Ovary (tissue), 7 donors: ENCODE measurements at regions not wholly inside any gene's neighbourhood (a gene's known extent, or its start where the extent isn't known, plus 50 kb on each side); places are given as distances from the start of the nearest gene placed in this dataset.

Experiments used
- DNase-seq, 5 donors: peaks; one replicate each; pipeline ENCODE4 v3.0.0-alpha.2; 2019 to 2020
- H3K27ac ChIP-seq, 2 donors: fragments of 200-600 bp; one replicate each; pipeline versions ENCODE4 v1.5.1 to v1.8.0; 2019 to 2022
- H3K27me3 ChIP-seq: fragments of 200-600 bp; one replicate; pipeline ENCODE4 v1.8.0; 2022
- H3K36me3 ChIP-seq: fragments of 200-600 bp; sonication (generic); one replicate; pipeline ENCODE4 v1.5.1; 2019
- H3K4me1 ChIP-seq: one replicate; pipeline ENCODE4 v1.8.1; 2013; ENCODE audit warnings: mild to moderate bottlenecking, moderate library complexity; ENCODE audit not compliant: insufficient read depth
- H3K4me3 ChIP-seq: fragments of 200-600 bp; sonication (generic); one replicate; pipeline ENCODE4 v1.5.1; 2017
- H3K9me3 ChIP-seq, 2 donors: fragments of 200-600 bp in 1 of 2; sonication (generic) in 1 of 2; one replicate each; pipeline versions ENCODE4 v1.5.1 to v1.8.1; 2013 to 2019; ENCODE audit warnings: mild to moderate bottlenecking in 1 of 2, moderate library complexity in 1 of 2
- EP300 ChIP-seq: sonication (generic); formaldehyde crosslinking; IDR thresholded peaks from one replicate; pipeline ENCODE4 v1.6.1; 2017; ENCODE audit warnings: antibody characterized with exemption
- POLR2A ChIP-seq: fragments of 450-650 bp; IDR thresholded peaks from one replicate; pipeline ENCODE4 v1.6.1; 2017; ENCODE audit warnings: antibody characterized with exemption, mild to moderate bottlenecking, moderate library complexity
- WGBS, 3 donors: extraction: QIAGEN DNeasy Blood & Tissue Kit in 1 of 3; methylation state at CpG; one replicate each; pipeline versions ENCODE4 v1.1.5 to v1.1.7; 2013 to 2017; 5-methylcytosine and 5-hydroxymethylcytosine counted together
- intact Hi-C, 4 donors: fragments of 100-400 bp; cut with DNase I; formaldehyde crosslinking; loops; one replicate each; pipeline versions ENCODE4 v1.11.0 to v1.15.1; 2022 to 2023
- TF ChIP-seq, protein P1 (sequence below), 3 donors: fragments of 450-650 bp in 2 of 3; fragments of 200-600 bp in 1 of 3; IDR thresholded peaks; one replicate each; pipeline versions ENCODE4 v1.5.1 to v1.8.0; 2016 to 2022; ENCODE audit warnings: antibody characterized with exemption in 3 of 3, mild to moderate bottlenecking in 1 of 3
- donor health status: DM: no; HTN: no; CAD: no; lungs with moderate emphysema.
- donor health status: DM: no; HTN: no; CAD: no.
- donor health status: Bipolar disorder and iron deficiency.
- donor health status: DM: no; HTN: no; CAD: no.
- donor health status: DM: yes; HTN: yes; CAD: no.

DNA sequence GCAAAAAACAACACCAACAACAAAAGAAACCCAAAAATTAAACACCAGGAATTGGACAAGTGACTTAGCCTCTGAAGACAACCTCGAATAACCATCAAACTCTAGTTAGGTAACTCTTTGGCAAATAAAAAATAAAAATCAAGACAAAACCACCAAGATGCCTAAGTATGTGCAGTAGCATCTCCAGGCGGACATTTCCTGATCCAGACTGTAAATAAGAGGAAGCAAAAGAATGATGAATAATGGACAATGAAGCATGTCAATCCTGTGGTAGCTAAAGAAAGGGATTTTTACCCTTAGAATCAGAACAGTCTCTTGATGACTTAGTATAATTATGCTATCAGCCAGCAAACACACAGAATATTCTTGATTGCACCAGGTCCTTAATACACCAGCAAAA is 276.7 kb upstream of the DIAPH2 start:
- H3K36me3 ChIP-seq: no peaks in the 10 kb centered on the region
- no peaks in the 10 kb centered on the region for H3K4me1 ChIP-seq
- WGBS, 3 donors: 50 to 58% (median 56%) methylated on average over 2 of the region's 2 CpGs
- H3K4me3 ChIP-seq: no peak overlapping the region
- H3K9me3 ChIP-seq: no peaks in the 10 kb centered on the region
- H3K27ac ChIP-seq: peak overlapping the region in 1 of 2 donors; percentile 55
- TF ChIP-seq POLR2A (no peak), EP300 (no peak)
- TF ChIP-seq, protein P1, sequence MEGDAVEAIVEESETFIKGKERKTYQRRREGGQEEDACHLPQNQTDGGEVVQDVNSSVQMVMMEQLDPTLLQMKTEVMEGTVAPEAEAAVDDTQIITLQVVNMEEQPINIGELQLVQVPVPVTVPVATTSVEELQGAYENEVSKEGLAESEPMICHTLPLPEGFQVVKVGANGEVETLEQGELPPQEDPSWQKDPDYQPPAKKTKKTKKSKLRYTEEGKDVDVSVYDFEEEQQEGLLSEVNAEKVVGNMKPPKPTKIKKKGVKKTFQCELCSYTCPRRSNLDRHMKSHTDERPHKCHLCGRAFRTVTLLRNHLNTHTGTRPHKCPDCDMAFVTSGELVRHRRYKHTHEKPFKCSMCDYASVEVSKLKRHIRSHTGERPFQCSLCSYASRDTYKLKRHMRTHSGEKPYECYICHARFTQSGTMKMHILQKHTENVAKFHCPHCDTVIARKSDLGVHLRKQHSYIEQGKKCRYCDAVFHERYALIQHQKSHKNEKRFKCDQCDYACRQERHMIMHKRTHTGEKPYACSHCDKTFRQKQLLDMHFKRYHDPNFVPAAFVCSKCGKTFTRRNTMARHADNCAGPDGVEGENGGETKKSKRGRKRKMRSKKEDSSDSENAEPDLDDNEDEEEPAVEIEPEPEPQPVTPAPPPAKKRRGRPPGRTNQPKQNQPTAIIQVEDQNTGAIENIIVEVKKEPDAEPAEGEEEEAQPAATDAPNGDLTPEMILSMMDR (IDR thresholded peaks at IDR 0.05): no peak
- no peaks in the 10 kb centered on the region for H3K27me3 ChIP-seq
- intact Hi-C loops: no loop called here
- DNase-seq: no peak

DNA sequence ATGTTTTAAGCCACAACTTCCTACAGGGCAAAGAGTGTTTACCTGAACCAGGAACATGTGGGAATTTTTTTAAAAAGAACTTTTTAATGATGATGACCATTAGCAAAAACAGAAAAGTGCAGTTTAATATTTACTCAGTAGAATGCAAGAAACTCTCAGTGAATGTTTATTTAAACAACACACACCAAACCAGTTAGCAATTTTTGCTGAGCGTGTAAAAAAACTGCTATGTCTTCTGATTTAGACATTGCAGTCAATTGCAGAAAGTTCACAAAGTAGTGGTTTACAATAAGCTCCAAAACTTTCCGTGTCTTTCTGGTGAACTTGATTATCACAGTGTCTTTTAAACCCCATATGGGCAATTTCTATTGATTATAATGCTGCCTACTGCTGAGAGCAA is 273.7 kb upstream of the DIAPH2 start:
- 57 to 73% (median 64%) methylated on average over 2 of the region's 2 CpGs for WGBS, 3 donors
- H3K9me3 ChIP-seq: no peaks in the 10 kb centered on the region
- H3K4me3 ChIP-seq: no peak overlapping the region
- H3K27ac ChIP-seq: no peak overlapping the region
- DNase-seq: no peak
- H3K36me3 ChIP-seq: no peaks in the 10 kb centered on the region
- no peaks in the 10 kb centered on the region for H3K27me3 ChIP-seq
- TF ChIP-seq EP300 (no peak), POLR2A (no peak)
- TF ChIP-seq, protein P1 (IDR thresholded peaks at IDR 0.05): no peak
- intact Hi-C loops: no loop called here
- no peaks in the 10 kb centered on the region for H3K4me1 ChIP-seq

DNA sequence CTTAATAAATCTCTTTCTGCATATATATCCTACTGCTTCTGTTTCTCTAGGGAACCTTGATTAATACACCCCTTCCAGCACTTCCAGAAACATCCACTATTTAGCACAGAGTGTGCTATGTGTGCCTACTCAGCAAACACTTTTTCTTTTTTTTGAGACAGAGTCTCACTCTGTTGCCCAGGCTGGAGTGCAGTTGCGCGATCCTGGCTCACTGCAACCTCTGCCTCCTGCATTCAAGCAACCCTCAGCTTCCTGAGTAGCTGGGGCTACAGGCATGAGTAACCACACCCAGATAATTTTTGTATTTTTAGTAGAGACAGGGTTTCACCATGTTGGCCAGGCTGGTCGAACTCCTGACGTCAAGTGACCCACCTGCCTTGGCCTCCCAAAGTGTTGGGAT is 266.9 kb upstream of the DIAPH2 start:
- H3K36me3 ChIP-seq: no peaks in the 10 kb centered on the region
- no peak overlapping the region for H3K27ac ChIP-seq
- 89 to 95% (median 91%) methylated on average over 4 of the region's 4 CpGs for WGBS, 3 donors
- H3K4me3 ChIP-seq: no peak overlapping the region
- intact Hi-C loops: no loop called here
- H3K9me3 ChIP-seq: no peaks in the 10 kb centered on the region
- TF ChIP-seq POLR2A (no peak), EP300 (no peak)
- TF ChIP-seq, protein P1 (IDR thresholded peaks at IDR 0.05): no peak
- H3K4me1 ChIP-seq: no peaks in the 10 kb centered on the region
- H3K27me3 ChIP-seq: no peaks in the 10 kb centered on the region
- DNase-seq: no peak

DNA sequence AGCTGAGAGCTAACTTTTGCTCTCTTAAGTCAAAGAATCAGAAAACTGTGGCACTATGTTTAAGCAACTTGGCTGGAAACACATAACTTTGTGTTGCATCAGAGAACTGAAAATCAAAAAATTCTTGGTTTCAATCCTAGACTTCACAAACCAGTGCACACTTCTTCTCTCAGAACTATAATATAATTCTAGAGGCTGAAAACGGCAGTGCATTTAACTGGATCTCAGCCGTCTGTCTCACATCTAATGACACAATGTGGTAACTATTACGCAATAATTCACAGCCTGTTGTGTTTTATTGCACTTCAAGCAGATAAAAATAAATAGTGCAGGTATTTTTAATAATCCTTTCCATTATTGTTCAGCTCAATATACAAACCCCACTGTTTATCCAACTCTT is 260.6 kb upstream of the DIAPH2 start:
- no peaks in the 10 kb centered on the region for H3K36me3 ChIP-seq
- TF ChIP-seq, protein P1 (IDR thresholded peaks at IDR 0.05): no peak
- TF ChIP-seq EP300: no peak
- no peak for TF ChIP-seq POLR2A
- H3K4me1 ChIP-seq: no peaks in the 10 kb centered on the region
- intact Hi-C loops: no loop called here
- WGBS, 3 donors: 58 to 66% (median 62%) methylated on average over 3 of the region's 3 CpGs
- H3K27me3 ChIP-seq: no peaks in the 10 kb centered on the region
- no peak overlapping the region for H3K27ac ChIP-seq
- H3K9me3 ChIP-seq: no peaks in the 10 kb centered on the region
- no peak overlapping the region for H3K4me3 ChIP-seq
- no peak for DNase-seq

DNA sequence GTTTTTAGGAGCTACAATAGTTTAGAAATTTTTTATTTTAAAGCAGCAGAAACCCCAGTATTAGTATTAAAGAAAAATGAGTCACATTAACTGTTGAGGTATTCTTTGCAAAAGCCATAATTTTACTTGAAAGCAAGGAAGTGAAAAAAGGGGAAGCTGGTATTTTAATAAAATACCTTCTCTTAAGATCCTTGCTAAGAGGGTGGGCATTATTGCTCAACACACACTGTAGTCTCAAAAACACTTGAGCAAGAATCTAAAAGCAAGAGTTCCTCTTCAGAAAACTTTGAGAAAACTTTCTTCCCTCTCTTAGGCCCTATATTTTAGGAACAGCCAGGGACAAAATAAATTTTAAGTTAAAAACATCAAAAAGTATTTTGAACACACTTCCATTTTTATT is 259.4 kb upstream of the DIAPH2 start:
- no peaks in the 10 kb centered on the region for H3K4me1 ChIP-seq
- no peak overlapping the region for H3K27ac ChIP-seq
- no peak for DNase-seq
- no peaks in the 10 kb centered on the region for H3K9me3 ChIP-seq
- no peak overlapping the region for H3K4me3 ChIP-seq
- no peak for TF ChIP-seq EP300
- TF ChIP-seq, protein P1 (IDR thresholded peaks at IDR 0.05): no peak
- H3K27me3 ChIP-seq: no peaks in the 10 kb centered on the region
- no peaks in the 10 kb centered on the region for H3K36me3 ChIP-seq
- intact Hi-C loops: no loop called here
